ENCODE measurements at regions not wholly inside any gene's neighbourhood (a gene's known extent, or its start where the extent isn't known, plus 50 kb on each side); places are given as distances from the start of the nearest gene placed in this dataset.

- Mint-ChIP-seq H3K27ac (no peak overlapping the region), H3K4me3 (no peak overlapping the region), H3K9me3 (peaks cover 10 to 24% of the 10 kb centered on the region in 2 donors), H3K27me3 (ENCODE audit: low read depth in 2 of 2) (no peaks in the 10 kb centered on the region), H3K36me3 (peaks cover 6% of the 10 kb centered on the region), H3K4me1 (no peaks in the 10 kb centered on the region)
- Histone ChIP-seq H3K27me3 (ENCODE audit: control insufficient read depth, insufficient read depth, low read length) (no peaks in the 10 kb centered on the region), H3K4me1 (ENCODE audit: control insufficient read depth, insufficient read depth, low read length) (no peaks in the 10 kb centered on the region), H3K9me3 (ENCODE audit: control insufficient read depth, insufficient read depth, low read length) (no peaks in the 10 kb centered on the region), H3K36me3 (ENCODE audit: control insufficient read depth, insufficient read depth, low read length) (no peaks in the 10 kb centered on the region), H3K4me3 (ENCODE audit: low read length) (no peak overlapping the region), H3K27ac (ENCODE audit: low read length) (no peak overlapping the region)
- DNase-seq = no peak
- no peak for ATAC-seq
- intact Hi-C loops (cut with micrococcal nuclease) = no loop called here
- TF ChIP-seq, protein P1, sequence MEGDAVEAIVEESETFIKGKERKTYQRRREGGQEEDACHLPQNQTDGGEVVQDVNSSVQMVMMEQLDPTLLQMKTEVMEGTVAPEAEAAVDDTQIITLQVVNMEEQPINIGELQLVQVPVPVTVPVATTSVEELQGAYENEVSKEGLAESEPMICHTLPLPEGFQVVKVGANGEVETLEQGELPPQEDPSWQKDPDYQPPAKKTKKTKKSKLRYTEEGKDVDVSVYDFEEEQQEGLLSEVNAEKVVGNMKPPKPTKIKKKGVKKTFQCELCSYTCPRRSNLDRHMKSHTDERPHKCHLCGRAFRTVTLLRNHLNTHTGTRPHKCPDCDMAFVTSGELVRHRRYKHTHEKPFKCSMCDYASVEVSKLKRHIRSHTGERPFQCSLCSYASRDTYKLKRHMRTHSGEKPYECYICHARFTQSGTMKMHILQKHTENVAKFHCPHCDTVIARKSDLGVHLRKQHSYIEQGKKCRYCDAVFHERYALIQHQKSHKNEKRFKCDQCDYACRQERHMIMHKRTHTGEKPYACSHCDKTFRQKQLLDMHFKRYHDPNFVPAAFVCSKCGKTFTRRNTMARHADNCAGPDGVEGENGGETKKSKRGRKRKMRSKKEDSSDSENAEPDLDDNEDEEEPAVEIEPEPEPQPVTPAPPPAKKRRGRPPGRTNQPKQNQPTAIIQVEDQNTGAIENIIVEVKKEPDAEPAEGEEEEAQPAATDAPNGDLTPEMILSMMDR (IDR thresholded peaks at IDR 0.05) = no peak
Measured at GRCh38 chr13:37492075-37492474, 106.5 kb downstream of the POSTN start.

DNA sequence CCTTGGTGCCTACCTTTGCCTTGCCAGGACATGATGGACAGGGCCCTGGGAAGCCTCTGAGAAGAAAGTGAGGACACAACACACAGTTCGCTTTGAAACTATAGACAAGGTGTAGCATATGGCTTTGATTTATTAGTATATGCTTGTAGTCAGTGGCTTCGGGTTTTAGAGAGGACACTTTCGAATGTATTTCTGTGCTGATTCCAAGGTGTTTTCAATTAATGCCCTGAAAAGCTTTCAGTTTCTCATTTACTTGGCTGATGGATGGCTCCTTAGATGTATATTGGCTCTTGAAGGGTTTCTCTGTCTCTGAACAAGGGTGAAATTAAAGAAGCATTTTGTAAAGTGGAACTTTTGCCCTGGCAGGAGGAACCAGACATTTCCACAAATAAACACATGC, 106.9 kb downstream of the POSTN start:
- no peaks in the 10 kb centered on the region for H3K27me3 Mint-ChIP-seq (ENCODE audit: low read depth in 2 of 2)
- ATAC-seq (no peak), DNase-seq (no peak)
- Histone ChIP-seq H3K4me3 (ENCODE audit: low read length) (no peak overlapping the region), H3K27ac (ENCODE audit: low read length) (no peak overlapping the region), H3K9me3 (ENCODE audit: control insufficient read depth, insufficient read depth, low read length) (no peaks in the 10 kb centered on the region), H3K27me3 (ENCODE audit: control insufficient read depth, insufficient read depth, low read length) (no peaks in the 10 kb centered on the region), H3K36me3 (ENCODE audit: control insufficient read depth, insufficient read depth, low read length) (no peaks in the 10 kb centered on the region), H3K4me1 (ENCODE audit: control insufficient read depth, insufficient read depth, low read length) (no peaks in the 10 kb centered on the region)
- no peak overlapping the region for H3K4me3 Mint-ChIP-seq
- no peaks in the 10 kb centered on the region for H3K4me1 Mint-ChIP-seq
- peaks cover 10 to 22% of the 10 kb centered on the region in 2 donors for H3K9me3 Mint-ChIP-seq
- H3K36me3 Mint-ChIP-seq = peaks cover 6% of the 10 kb centered on the region
- WGBS (ENCODE audit: insufficient coverage) = 79% methylated on average over 3 of the region's 3 CpGs
- no peak overlapping the region for H3K27ac Mint-ChIP-seq
- intact Hi-C loops (cut with micrococcal nuclease) = no loop called here
- TF ChIP-seq, protein P1 (IDR thresholded peaks at IDR 0.05) = no peak

DNA sequence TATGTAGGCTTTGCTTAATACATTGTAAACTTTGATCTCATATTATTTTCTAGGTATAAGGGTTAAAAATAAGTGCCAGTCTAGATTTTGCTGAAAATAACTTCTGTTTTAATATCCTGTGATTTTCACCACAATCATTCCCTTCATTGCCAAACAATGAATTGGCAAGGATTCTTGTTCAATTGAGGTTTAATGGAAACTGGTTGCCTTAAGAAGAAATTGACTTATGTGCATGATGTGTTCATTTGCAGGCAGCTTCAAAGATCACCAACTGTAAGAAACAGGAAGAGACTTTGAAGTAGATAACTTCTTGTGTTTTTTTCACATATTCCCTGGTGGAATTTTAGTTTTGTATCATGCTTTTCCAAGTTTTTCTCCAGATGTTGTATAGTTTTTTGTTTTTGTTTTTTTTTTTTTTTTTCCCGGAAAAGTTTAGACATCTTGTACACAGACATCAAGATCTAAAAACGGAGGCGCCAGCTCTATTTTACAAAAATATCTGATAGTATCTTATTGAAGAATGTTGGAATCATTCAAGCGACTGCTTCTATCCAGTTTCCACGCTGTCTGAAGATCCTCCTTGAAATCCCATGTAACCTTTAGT, 108.3 kb downstream of the POSTN start:
- DNase-seq (no peak), ATAC-seq (no peak)
- 82% methylated on average over 2 of the region's 5 CpGs for whole genome bisulfite sequencing (ENCODE audit: insufficient coverage)
- H3K9me3 Mint-ChIP-seq = peaks cover 14 to 21% of the 10 kb centered on the region in 2 donors
- no peaks in the 10 kb centered on the region for H3K9me3 ChIP-seq (ENCODE audit: control insufficient read depth, insufficient read depth, low read length)
- H3K36me3 ChIP-seq (ENCODE audit: control insufficient read depth, insufficient read depth, low read length) = no peaks in the 10 kb centered on the region
- no peak overlapping the region for H3K27ac ChIP-seq (ENCODE audit: low read length)
- H3K27me3 ChIP-seq (ENCODE audit: control insufficient read depth, insufficient read depth, low read length) = no peaks in the 10 kb centered on the region
- no peaks in the 10 kb centered on the region for H3K4me1 ChIP-seq (ENCODE audit: control insufficient read depth, insufficient read depth, low read length)
- no peak overlapping the region for H3K4me3 Mint-ChIP-seq
- H3K27me3 Mint-ChIP-seq (ENCODE audit: low read depth in 2 of 2) = no peaks in the 10 kb centered on the region
- intact Hi-C loops (cut with micrococcal nuclease) = no loop called here
- TF ChIP-seq, protein P1 (IDR thresholded peaks at IDR 0.05) = no peak
- H3K4me1 Mint-ChIP-seq = no peaks in the 10 kb centered on the region
- H3K4me3 ChIP-seq (ENCODE audit: low read length) = no peak overlapping the region
- no peak overlapping the region for H3K27ac Mint-ChIP-seq
- H3K36me3 Mint-ChIP-seq = peaks cover 6% of the 10 kb centered on the region

DNA sequence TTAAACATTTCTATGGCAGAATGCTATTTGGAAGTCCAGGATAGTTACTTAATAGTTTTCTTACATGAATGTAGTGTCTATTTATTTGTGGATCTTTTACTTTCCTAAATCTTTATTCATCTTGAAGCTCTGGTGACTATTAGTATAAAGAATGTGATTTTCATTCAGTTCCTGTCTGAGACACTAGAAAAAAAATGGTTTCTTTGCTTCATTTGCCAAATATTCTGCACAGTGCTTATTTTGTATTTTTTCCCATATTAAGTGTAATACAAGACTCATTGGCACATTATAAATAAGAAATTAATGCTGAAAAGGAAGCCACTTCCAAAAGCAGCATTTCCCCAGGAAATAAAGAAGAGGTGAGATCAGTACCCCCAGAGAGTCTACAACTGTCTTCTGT, 109.8 kb downstream of the POSTN start:
- Mint-ChIP-seq H3K4me1 (no peaks in the 10 kb centered on the region), H3K27ac (no peak overlapping the region), H3K36me3 (peaks cover 6% of the 10 kb centered on the region), H3K4me3 (no peak overlapping the region), H3K27me3 (ENCODE audit: low read depth in 2 of 2) (no peaks in the 10 kb centered on the region), H3K9me3 (peaks cover 11% of the 10 kb centered on the region in 2 donors)
- Histone ChIP-seq H3K4me3 (ENCODE audit: low read length) (no peak overlapping the region), H3K4me1 (ENCODE audit: control insufficient read depth, insufficient read depth, low read length) (no peaks in the 10 kb centered on the region), H3K36me3 (ENCODE audit: control insufficient read depth, insufficient read depth, low read length) (no peaks in the 10 kb centered on the region), H3K9me3 (ENCODE audit: control insufficient read depth, insufficient read depth, low read length) (no peaks in the 10 kb centered on the region), H3K27me3 (ENCODE audit: control insufficient read depth, insufficient read depth, low read length) (no peaks in the 10 kb centered on the region), H3K27ac (ENCODE audit: low read length) (no peak overlapping the region)
- DNase-seq (no peak), ATAC-seq (no peak)
- intact Hi-C loops (cut with micrococcal nuclease) = no loop called here
- TF ChIP-seq, protein P1 (IDR thresholded peaks at IDR 0.05) = no peak
